Inflammatory macrophage treated with lipopolysaccharide for 1 hour (primary cell): ENCODE measurements at regions not wholly inside any gene's neighbourhood (a gene's known extent, or its start where the extent isn't known, plus 50 kb on each side); places are given as distances from the start of the nearest gene placed in this dataset.

Source experiments
- DNase-seq, 2 donors: peaks; one replicate each; pipeline ENCODE4 v3.0.0-alpha.2; 2020 to 2022

- no peak for DNase-seq
Measured at GRCh38 chr6:53974941-53975340, 136.3 kb upstream of the MLIP start.

- DNase-seq = no peak
Measured at GRCh38 chr6:53975941-53976615, 135.2 kb upstream of the MLIP start.

GRCh38 chr6:53977551-53977950 is 133.7 kb upstream of the MLIP start:
- no peak for DNase-seq

GRCh38 chr6:53979468-53980067 is 131.7 kb upstream of the MLIP start:
- peak; percentile 4 to 67 for DNase-seq

- DNase-seq = no peak
Measured at GRCh38 chr6:53982366-53983050, 128.7 kb upstream of the MLIP start.

GRCh38 chr6:53983301-53983700 is 127.9 kb upstream of the MLIP start:
- no peak for DNase-seq

GRCh38 chr6:53984163-53984562 is 127.1 kb upstream of the MLIP start:
- no peak for DNase-seq

- DNase-seq = no peak
Measured at GRCh38 chr6:53984581-53984980, 126.7 kb upstream of the MLIP start.

GRCh38 chr6:53985366-53985765 is 125.9 kb upstream of the MLIP start:
- DNase-seq = no peak

GRCh38 chr6:53986165-53986720 is 125.0 kb upstream of the MLIP start:
- peak in 1 of 2 donors; percentile 2 for DNase-seq

GRCh38 chr6:53986721-53987521 is 124.3 kb upstream of the MLIP start:
- no peak for DNase-seq

GRCh38 chr6:53987522-53987888 is 123.7 kb upstream of the MLIP start:
- DNase-seq = no peak

- no peak for DNase-seq
Measured at GRCh38 chr6:53989504-53989903, 121.7 kb upstream of the MLIP start.

GRCh38 chr6:53992522-53992921 is 118.7 kb upstream of the MLIP start:
- DNase-seq = no peak

- no peak for DNase-seq
Measured at GRCh38 chr6:53994201-53994600, 117.0 kb upstream of the MLIP start.

- DNase-seq = no peak
Measured at GRCh38 chr6:53995935-53996334, 115.3 kb upstream of the MLIP start.

GRCh38 chr6:53998303-53998702 is 112.9 kb upstream of the MLIP start:
- no peak for DNase-seq

- no peak for DNase-seq
Measured at GRCh38 chr6:53999088-53999755, 112.0 kb upstream of the MLIP start.

- DNase-seq = no peak
Measured at GRCh38 chr6:54002116-54002515, 109.1 kb upstream of the MLIP start.

- no peak for DNase-seq
Measured at GRCh38 chr6:54003316-54003715, 107.9 kb upstream of the MLIP start.

GRCh38 chr6:54008589-54008988 is 102.7 kb upstream of the MLIP start:
- DNase-seq = no peak

- DNase-seq = no peak
Measured at GRCh38 chr6:54009052-54009654, 102.1 kb upstream of the MLIP start.
